ENCODE measurements at regions not wholly inside any gene's neighbourhood (a gene's known extent, or its start where the extent isn't known, plus 50 kb on each side); places are given as distances from the start of the nearest gene placed in this dataset.

DNA sequence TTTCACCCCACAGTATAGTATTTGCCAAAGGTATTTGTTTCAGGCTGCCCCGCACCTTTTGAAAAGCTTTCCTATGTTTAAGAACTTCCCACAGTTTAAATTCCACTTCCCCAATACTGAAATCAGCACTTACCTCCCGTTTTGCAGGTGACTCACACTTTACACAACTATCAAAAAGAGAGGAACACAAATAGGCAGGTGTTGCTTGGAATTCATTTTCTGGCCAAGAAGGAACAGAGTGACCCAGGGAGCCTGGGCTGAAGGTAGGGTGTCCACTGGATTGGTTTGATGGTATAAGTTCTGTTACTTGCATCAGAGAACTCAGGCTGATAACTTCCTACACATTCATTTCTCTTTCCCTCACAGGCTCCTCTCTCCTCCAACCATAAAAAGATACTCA lies 60.1 kb upstream of the SLC30A5 start:
- Histone ChIP-seq H3K9me3 (ENCODE audit: control insufficient read depth in 4 of 4, insufficient read depth in 3 of 4, low read length in 3 of 4) (no peaks in the 10 kb centered on the region), H3K4me3 (no peak overlapping the region), H3K4me1 (ENCODE audit: control insufficient read depth in 5 of 5, insufficient read depth in 5 of 5, low read length in 5 of 5) (peaks cover 0 to 9% (median 0%) of the 10 kb centered on the region in 5 donors), H3K27ac (ENCODE audit: low read depth in 1 of 2, low read length in 1 of 2) (no peak overlapping the region), H3K9ac (ENCODE audit: insufficient read depth in 1 of 2, low read length in 2 of 2) (no peak overlapping the region), H3K27me3 (ENCODE audit: control insufficient read depth in 3 of 3, insufficient read depth in 3 of 3, low read length in 2 of 3) (no peaks in the 10 kb centered on the region), H3K36me3 (ENCODE audit: control insufficient read depth in 4 of 4, insufficient read depth in 4 of 4, low read length in 4 of 4) (no peaks in the 10 kb centered on the region)
- whole genome bisulfite sequencing, 2 donors = 52 to 55% methylated on average over 2 of the region's 2 CpGs
- TF ChIP-seq, protein P1, sequence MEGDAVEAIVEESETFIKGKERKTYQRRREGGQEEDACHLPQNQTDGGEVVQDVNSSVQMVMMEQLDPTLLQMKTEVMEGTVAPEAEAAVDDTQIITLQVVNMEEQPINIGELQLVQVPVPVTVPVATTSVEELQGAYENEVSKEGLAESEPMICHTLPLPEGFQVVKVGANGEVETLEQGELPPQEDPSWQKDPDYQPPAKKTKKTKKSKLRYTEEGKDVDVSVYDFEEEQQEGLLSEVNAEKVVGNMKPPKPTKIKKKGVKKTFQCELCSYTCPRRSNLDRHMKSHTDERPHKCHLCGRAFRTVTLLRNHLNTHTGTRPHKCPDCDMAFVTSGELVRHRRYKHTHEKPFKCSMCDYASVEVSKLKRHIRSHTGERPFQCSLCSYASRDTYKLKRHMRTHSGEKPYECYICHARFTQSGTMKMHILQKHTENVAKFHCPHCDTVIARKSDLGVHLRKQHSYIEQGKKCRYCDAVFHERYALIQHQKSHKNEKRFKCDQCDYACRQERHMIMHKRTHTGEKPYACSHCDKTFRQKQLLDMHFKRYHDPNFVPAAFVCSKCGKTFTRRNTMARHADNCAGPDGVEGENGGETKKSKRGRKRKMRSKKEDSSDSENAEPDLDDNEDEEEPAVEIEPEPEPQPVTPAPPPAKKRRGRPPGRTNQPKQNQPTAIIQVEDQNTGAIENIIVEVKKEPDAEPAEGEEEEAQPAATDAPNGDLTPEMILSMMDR (IDR thresholded peaks at IDR 0.05; ENCODE audit: control extremely low read depth, extremely low read depth) = no peak
- peak; percentile 89 for ATAC-seq (ENCODE audit: insufficient read depth, low FRiP score)
- DNase-seq = no peak

DNA sequence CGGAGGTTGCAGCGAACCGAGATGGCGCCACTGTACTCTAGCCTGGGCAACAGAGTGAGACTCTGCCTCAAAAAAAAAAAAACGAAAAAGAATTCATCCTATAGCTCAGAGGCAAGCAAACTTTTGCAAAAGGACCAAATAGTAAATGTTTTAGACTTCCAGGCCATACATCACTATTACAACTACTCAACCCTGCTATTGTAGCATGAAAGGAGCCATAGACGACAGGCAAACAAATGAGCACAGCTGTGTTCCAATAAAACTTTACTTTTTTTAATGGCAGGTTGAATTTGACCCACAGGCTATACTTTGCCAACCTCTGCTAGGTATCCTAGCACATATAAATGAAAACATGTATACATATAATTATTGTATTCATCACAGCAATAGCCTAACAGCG lies 58.9 kb upstream of the SLC30A5 start:
- Histone ChIP-seq H3K27ac (ENCODE audit: low read depth in 1 of 2, low read length in 1 of 2) (no peak overlapping the region), H3K9me3 (ENCODE audit: control insufficient read depth in 4 of 4, insufficient read depth in 3 of 4, low read length in 3 of 4) (no peaks in the 10 kb centered on the region), H3K9ac (ENCODE audit: insufficient read depth in 1 of 2, low read length in 2 of 2) (no peak overlapping the region), H3K4me3 (no peak overlapping the region), H3K27me3 (ENCODE audit: control insufficient read depth in 3 of 3, insufficient read depth in 3 of 3, low read length in 2 of 3) (no peaks in the 10 kb centered on the region), H3K36me3 (ENCODE audit: control insufficient read depth in 4 of 4, insufficient read depth in 4 of 4, low read length in 4 of 4) (no peaks in the 10 kb centered on the region), H3K4me1 (ENCODE audit: control insufficient read depth in 5 of 5, insufficient read depth in 5 of 5, low read length in 5 of 5) (peaks cover 0 to 9% (median 0%) of the 10 kb centered on the region in 5 donors)
- no peak for DNase-seq
- 93 to 94% methylated on average over 7 of the region's 7 CpGs for WGBS, 2 donors
- TF ChIP-seq, protein P1 (IDR thresholded peaks at IDR 0.05; ENCODE audit: control extremely low read depth, extremely low read depth) = no peak
- ATAC-seq (ENCODE audit: insufficient read depth, low FRiP score) = no peak

DNA sequence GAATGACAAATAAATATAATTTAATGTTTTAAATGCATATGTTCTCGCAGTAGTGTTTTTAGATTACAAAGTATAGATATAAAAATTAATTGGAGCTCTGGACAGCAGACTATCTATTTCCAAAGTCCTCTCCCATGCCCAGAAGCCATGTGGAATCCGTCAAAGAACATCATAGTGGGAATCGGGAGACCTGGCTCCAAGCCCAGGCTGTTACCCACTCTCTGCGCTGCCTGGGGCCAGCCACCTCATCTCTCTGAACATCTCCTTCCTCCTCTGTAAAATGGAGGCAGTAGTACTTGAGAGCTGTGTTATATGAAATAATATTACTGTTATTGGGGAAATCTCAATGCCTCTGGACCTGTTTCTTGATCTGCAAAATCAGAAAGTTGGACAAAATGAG lies 58.1 kb upstream of the SLC30A5 start:
- TF ChIP-seq, protein P1 (IDR thresholded peaks at IDR 0.05; ENCODE audit: control extremely low read depth, extremely low read depth) = no peak
- no peaks in the 10 kb centered on the region for H3K9me3 ChIP-seq (ENCODE audit: control insufficient read depth in 4 of 4, insufficient read depth in 3 of 4, low read length in 3 of 4)
- H3K27me3 ChIP-seq (ENCODE audit: control insufficient read depth in 3 of 3, insufficient read depth in 3 of 3, low read length in 2 of 3) = no peaks in the 10 kb centered on the region
- H3K4me1 ChIP-seq (ENCODE audit: control insufficient read depth in 5 of 5, insufficient read depth in 5 of 5, low read length in 5 of 5) = peaks cover 0 to 9% (median 0%) of the 10 kb centered on the region in 5 donors
- ATAC-seq (ENCODE audit: insufficient read depth, low FRiP score) (no peak), DNase-seq (peak; percentile 65 to 72 (median 67))
- no peak overlapping the region for H3K27ac ChIP-seq (ENCODE audit: low read depth in 1 of 2, low read length in 1 of 2)
- no peaks in the 10 kb centered on the region for H3K36me3 ChIP-seq (ENCODE audit: control insufficient read depth in 4 of 4, insufficient read depth in 4 of 4, low read length in 4 of 4)
- no peak overlapping the region for H3K4me3 ChIP-seq
- no peak overlapping the region for H3K9ac ChIP-seq (ENCODE audit: insufficient read depth in 1 of 2, low read length in 2 of 2)
- WGBS, 2 donors = 76 to 79% methylated on average over 4 of the region's 4 CpGs

DNA sequence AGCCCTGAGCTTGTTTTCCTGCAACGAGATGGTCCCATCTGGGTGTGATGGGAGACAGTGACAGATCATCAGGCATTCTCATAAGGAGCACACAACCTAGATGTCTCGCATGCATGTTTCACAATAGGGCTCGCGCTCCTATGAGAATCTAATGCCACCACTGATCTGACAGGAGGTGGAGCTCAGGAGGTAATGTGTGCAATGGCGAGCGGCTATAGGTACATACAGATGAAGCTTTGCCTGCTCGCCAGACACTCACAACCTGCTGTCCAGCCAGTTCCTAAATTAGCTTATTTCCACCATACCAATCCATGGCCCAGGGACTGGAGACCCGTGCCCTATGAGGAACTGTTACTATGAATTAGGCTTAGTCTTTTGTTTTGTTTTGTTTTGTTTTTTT lies 55.3 kb upstream of the SLC30A5 start:
- Histone ChIP-seq H3K9me3 (ENCODE audit: control insufficient read depth in 4 of 4, insufficient read depth in 3 of 4, low read length in 3 of 4) (no peaks in the 10 kb centered on the region), H3K9ac (ENCODE audit: insufficient read depth in 1 of 2, low read length in 2 of 2) (no peak overlapping the region), H3K36me3 (ENCODE audit: control insufficient read depth in 4 of 4, insufficient read depth in 4 of 4, low read length in 4 of 4) (no peaks in the 10 kb centered on the region), H3K27me3 (ENCODE audit: control insufficient read depth in 3 of 3, insufficient read depth in 3 of 3, low read length in 2 of 3) (no peaks in the 10 kb centered on the region), H3K4me3 (no peak overlapping the region), H3K4me1 (ENCODE audit: control insufficient read depth in 5 of 5, insufficient read depth in 5 of 5, low read length in 5 of 5) (peaks cover 0 to 13% (median 0%) of the 10 kb centered on the region in 5 donors), H3K27ac (ENCODE audit: low read depth in 1 of 2, low read length in 1 of 2) (no peak overlapping the region)
- TF ChIP-seq, protein P1 (IDR thresholded peaks at IDR 0.05; ENCODE audit: control extremely low read depth, extremely low read depth) = no peak
- DNase-seq = no peak
- 93 to 95% methylated on average over 8 of the region's 8 CpGs for WGBS, 2 donors
- no peak for ATAC-seq (ENCODE audit: insufficient read depth, low FRiP score)

Data from lung (tissue), 11 donors.